Panc1 (cell line): ENCODE measurements at regions not wholly inside any gene's neighbourhood (a gene's known extent, or its start where the extent isn't known, plus 50 kb on each side); places are given as distances from the start of the nearest gene placed in this dataset.

Experiments
- ATAC-seq: fragments of 200-7000 bp; cut with Tn5 transposase; 2 replicates; pipeline ENCODE4 v1.9.1; 2020; ENCODE audit warnings: mild to moderate bottlenecking, moderate library complexity
- BruUV-seq: library from RNA; stranded (reverse); fragments of 400-500 nt; replicated peaks from 2 replicates; lab custom pipeline; 2021; lab: Mats Ljungman, UMichigan
- CTCF ChIA-PET: fragments of 300-600 bp; sonication (Branson Sonifier 250); formaldehyde crosslinking; loops from one replicate; lab custom pipeline; 2022; ENCODE audit warnings: antibody characterized with exemption; lab: Charles Lee
- POLR2A ChIA-PET: fragments of 300-600 bp; sonication (Branson Sonifier 250); formaldehyde crosslinking; loops from one replicate; lab custom pipeline; 2022; ENCODE audit warnings: antibody characterized with exemption; lab: Charles Lee
- DNase-seq: peaks from one replicate; pipeline ENCODE4 v3.0.0-alpha.2; 2010; ENCODE audit warnings: low read depth, low spot score
- H3K27ac ChIP-seq: 2 replicates; pipeline ENCODE4 v1.5.1; 2011; ENCODE audit warnings: mild to moderate bottlenecking, low read length, inconsistent platforms
- H3K27me3 ChIP-seq: fragments of 200-500 bp; sonication (Bioruptor generic); 2 replicates; pipeline ENCODE4 v1.6.0; 2014; ENCODE audit warnings: low read length, inconsistent platforms; ENCODE audit not compliant: control insufficient read depth, insufficient read depth
- H3K36me3 ChIP-seq: fragments of 200-500 bp; sonication (Bioruptor generic); 2 replicates; pipeline ENCODE4 v1.5.1; 2014; ENCODE audit warnings: inconsistent platforms, mild to moderate bottlenecking, low read length, moderate library complexity; ENCODE audit not compliant: control insufficient read depth, insufficient read depth
- H3K4me1 ChIP-seq: 2 replicates; pipeline ENCODE4 v1.5.1; 2011; ENCODE audit warnings: inconsistent platforms, mild to moderate bottlenecking, low read length, moderate library complexity; ENCODE audit not compliant: control insufficient read depth, insufficient read depth
- H3K4me3 ChIP-seq, 2 experiments: 2 replicates each; pipeline ENCODE4 v1.5.1; 2011 to 2012; ENCODE audit warnings: low read depth in 2 of 2, low read length in 2 of 2, mild to moderate bottlenecking in 2 of 2, inconsistent platforms in 1 of 2, moderate library complexity in 1 of 2
- H3K9me3 ChIP-seq: fragments of 200-500 bp; sonication (Bioruptor generic); 2 replicates; pipeline ENCODE4 v1.5.1; 2014; ENCODE audit warnings: low read depth, mild to moderate bottlenecking, inconsistent platforms, low read length, moderate library complexity; ENCODE audit not compliant: control insufficient read depth, insufficient read depth
- POLR2AphosphoS5 ChIP-seq: IDR thresholded peaks from 2 replicates; pipeline ENCODE4 v1.6.1; 2012; ENCODE audit warnings: mild to moderate bottlenecking, low read depth, low read length, moderate library complexity
- SIN3A ChIP-seq: IDR thresholded peaks from 2 replicates; pipeline ENCODE4 v1.6.1; 2012; ENCODE audit warnings: low read depth, mild to moderate bottlenecking, low read length, moderate library complexity, borderline replicate concordance; ENCODE audit not compliant: insufficient read depth
- TCF7L2 ChIP-seq: IDR thresholded peaks from 2 replicates; pipeline ENCODE4 v1.6.1; 2011; ENCODE audit warnings: mild to moderate bottlenecking, low read depth, low read length, inconsistent platforms
- in situ Hi-C: cut with HindIII; loops from 2 replicates; pipeline ENCODE4 v1.10.0; 2016; ENCODE audit warnings: low sequenced_read_pairs, low pct_unique_long_range_greater_than_20kb
- intact Hi-C: fragments of 100-400 bp; cut with micrococcal nuclease; formaldehyde crosslinking; loops from one replicate; pipeline ENCODE4 v1.10.0; 2022; ENCODE audit not compliant: unreplicated experiment
- TF ChIP-seq, protein P1 (sequence below): fragments of 450-650 bp; IDR thresholded peaks from 2 replicates; pipeline ENCODE4 v1.5.1; 2017; ENCODE audit warnings: mild to moderate bottlenecking
- TF ChIP-seq, protein P2 (sequence below), 2 experiments: IDR thresholded peaks; 2 replicates each; pipeline ENCODE4 v1.6.1; 2011 to 2012; ENCODE audit warnings: low read depth in 2 of 2, control low read depth in 1 of 2, low read length in 1 of 2, mild to moderate bottlenecking in 1 of 2, moderate library complexity in 1 of 2; ENCODE audit not compliant: insufficient read depth in 1 of 2

DNA sequence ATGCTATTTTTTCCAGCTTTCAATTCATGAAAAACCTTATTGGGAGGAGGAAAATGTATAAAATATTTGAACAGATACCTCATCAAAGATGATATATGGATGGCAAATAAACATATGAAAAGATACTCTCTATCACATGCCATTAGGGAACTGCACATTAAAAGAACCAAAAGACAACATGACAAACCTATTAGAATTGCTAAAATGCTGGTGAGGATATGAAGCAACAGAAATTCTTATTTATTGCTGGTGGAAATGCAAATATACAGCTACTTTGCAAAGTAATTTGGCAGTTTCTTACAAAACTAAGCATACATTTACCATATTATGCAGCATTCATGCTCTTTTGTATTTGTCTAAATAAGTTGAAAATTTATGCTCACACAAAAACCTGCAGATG, 1783.9 kb upstream of the PCDH20 start:
- no peak overlapping the region for H3K4me3 ChIP-seq
- ChIA-PET CTCF (no interaction called here), POLR2A (no interaction called here)
- no peak overlapping the region for H3K27ac ChIP-seq
- DNase-seq (no peak), ATAC-seq (no peak)
- H3K4me1 ChIP-seq, result no peaks in the 10 kb centered on the region
- no peaks in the 10 kb centered on the region for H3K9me3 ChIP-seq
- no peaks in the 10 kb centered on the region for H3K36me3 ChIP-seq
- TF ChIP-seq SIN3A (no peak), TCF7L2 (no peak), POLR2AphosphoS5 (no peak)
- TF ChIP-seq, protein P1, sequence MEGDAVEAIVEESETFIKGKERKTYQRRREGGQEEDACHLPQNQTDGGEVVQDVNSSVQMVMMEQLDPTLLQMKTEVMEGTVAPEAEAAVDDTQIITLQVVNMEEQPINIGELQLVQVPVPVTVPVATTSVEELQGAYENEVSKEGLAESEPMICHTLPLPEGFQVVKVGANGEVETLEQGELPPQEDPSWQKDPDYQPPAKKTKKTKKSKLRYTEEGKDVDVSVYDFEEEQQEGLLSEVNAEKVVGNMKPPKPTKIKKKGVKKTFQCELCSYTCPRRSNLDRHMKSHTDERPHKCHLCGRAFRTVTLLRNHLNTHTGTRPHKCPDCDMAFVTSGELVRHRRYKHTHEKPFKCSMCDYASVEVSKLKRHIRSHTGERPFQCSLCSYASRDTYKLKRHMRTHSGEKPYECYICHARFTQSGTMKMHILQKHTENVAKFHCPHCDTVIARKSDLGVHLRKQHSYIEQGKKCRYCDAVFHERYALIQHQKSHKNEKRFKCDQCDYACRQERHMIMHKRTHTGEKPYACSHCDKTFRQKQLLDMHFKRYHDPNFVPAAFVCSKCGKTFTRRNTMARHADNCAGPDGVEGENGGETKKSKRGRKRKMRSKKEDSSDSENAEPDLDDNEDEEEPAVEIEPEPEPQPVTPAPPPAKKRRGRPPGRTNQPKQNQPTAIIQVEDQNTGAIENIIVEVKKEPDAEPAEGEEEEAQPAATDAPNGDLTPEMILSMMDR, result no peak
- TF ChIP-seq, protein P2, sequence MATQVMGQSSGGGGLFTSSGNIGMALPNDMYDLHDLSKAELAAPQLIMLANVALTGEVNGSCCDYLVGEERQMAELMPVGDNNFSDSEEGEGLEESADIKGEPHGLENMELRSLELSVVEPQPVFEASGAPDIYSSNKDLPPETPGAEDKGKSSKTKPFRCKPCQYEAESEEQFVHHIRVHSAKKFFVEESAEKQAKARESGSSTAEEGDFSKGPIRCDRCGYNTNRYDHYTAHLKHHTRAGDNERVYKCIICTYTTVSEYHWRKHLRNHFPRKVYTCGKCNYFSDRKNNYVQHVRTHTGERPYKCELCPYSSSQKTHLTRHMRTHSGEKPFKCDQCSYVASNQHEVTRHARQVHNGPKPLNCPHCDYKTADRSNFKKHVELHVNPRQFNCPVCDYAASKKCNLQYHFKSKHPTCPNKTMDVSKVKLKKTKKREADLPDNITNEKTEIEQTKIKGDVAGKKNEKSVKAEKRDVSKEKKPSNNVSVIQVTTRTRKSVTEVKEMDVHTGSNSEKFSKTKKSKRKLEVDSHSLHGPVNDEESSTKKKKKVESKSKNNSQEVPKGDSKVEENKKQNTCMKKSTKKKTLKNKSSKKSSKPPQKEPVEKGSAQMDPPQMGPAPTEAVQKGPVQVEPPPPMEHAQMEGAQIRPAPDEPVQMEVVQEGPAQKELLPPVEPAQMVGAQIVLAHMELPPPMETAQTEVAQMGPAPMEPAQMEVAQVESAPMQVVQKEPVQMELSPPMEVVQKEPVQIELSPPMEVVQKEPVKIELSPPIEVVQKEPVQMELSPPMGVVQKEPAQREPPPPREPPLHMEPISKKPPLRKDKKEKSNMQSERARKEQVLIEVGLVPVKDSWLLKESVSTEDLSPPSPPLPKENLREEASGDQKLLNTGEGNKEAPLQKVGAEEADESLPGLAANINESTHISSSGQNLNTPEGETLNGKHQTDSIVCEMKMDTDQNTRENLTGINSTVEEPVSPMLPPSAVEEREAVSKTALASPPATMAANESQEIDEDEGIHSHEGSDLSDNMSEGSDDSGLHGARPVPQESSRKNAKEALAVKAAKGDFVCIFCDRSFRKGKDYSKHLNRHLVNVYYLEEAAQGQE (IDR thresholded peaks at IDR 0.05; ENCODE audit: insufficient read depth in 1 of 2, low read depth in 2 of 2, low read length in 1 of 2), result no peak
- no peaks in the 10 kb centered on the region for H3K27me3 ChIP-seq
- intact Hi-C loops, result no loop called here
- in situ Hi-C loops, result no loop called here
- no TSS peak for BruUV-seq

GRCh38 chr13:63198071-63198470, 1782.4 kb upstream of the PCDH20 start:
- no peaks in the 10 kb centered on the region for H3K9me3 ChIP-seq
- H3K27ac ChIP-seq, result no peak overlapping the region
- ATAC-seq (no peak), DNase-seq (no peak)
- in situ Hi-C loops, result no loop called here
- no peaks in the 10 kb centered on the region for H3K4me1 ChIP-seq
- TF ChIP-seq SIN3A (no peak), TCF7L2 (no peak), POLR2AphosphoS5 (no peak)
- TF ChIP-seq, protein P2 (IDR thresholded peaks at IDR 0.05; ENCODE audit: insufficient read depth in 1 of 2, low read depth in 2 of 2, low read length in 1 of 2), result no peak
- TF ChIP-seq, protein P1, result no peak
- no TSS peak for BruUV-seq
- ChIA-PET POLR2A (no interaction called here), CTCF (no interaction called here)
- no peaks in the 10 kb centered on the region for H3K27me3 ChIP-seq
- H3K4me3 ChIP-seq, result no peak overlapping the region
- H3K36me3 ChIP-seq, result no peaks in the 10 kb centered on the region
- intact Hi-C loops, result no loop called here
